ENCODE measurements at regions not wholly inside any gene's neighbourhood (a gene's known extent, or its start where the extent isn't known, plus 50 kb on each side); places are given as distances from the start of the nearest gene placed in this dataset.

GRCh38 chr4:71287305-71287704, 51.5 kb upstream of the SLC4A4 start:
- no peak for DNase-seq

DNA sequence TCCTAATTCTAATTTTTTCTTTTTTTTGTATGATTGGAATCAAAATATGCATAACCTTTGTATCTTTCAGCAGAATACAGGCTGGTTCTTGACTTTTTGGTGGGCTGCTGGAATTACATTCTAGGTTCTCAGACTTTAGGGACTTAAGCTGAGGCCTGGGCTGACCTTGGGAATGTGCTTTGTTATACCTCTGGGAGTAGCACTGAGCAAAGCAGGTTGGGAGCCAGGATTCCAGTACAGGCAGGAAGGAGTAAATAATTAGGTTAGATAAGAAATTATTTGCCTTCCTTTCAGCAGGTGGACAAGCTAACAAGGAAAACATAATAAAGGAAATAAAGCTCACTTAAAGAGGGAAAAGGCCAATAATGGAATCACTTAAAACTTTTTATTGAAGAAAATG, 49.9 kb upstream of the SLC4A4 start:
- DNase-seq: no peak

Data from NCI-H146 (cell line).